HL-60 (cell line): ENCODE measurements at regions not wholly inside any gene's neighbourhood (a gene's known extent, or its start where the extent isn't known, plus 50 kb on each side); places are given as distances from the start of the nearest gene placed in this dataset.

Experiments used
- DNase-seq, 2 experiments: peaks; one replicate each; pipeline ENCODE4 v3.0.0-alpha.2; 2010 to 2020; ENCODE audit warnings: low read depth in 1 of 2, low spot score in 1 of 2
- H3K27ac ChIP-seq: fragments of 250-450 bp; sonication (Bioruptor Pico); replicated peaks from 2 replicates; pipeline ENCODE4 v1.5.1; 2020; ENCODE audit warnings: mild to moderate bottlenecking, moderate library complexity
- H3K27me3 ChIP-seq: fragments of 250-450 bp; sonication (Bioruptor Pico); 2 replicates; pipeline ENCODE4 v1.5.1; 2021; ENCODE audit warnings: mild to moderate bottlenecking, moderate library complexity; ENCODE audit not compliant: insufficient read depth, poor library complexity, severe bottlenecking
- H3K4me3 ChIP-seq: replicated peaks from 2 replicates; pipeline ENCODE4 v1.5.1; 2011; ENCODE audit warnings: mild to moderate bottlenecking, control low read depth, low read length; ENCODE audit not compliant: insufficient read depth
- CTCF ChIP-seq: IDR thresholded peaks from one replicate; pipeline ENCODE4 v1.5.1; 2011; ENCODE audit warnings: low read length, control low read depth, inconsistent platforms; ENCODE audit not compliant: insufficient read depth
- GABPA ChIP-seq: IDR thresholded peaks from 2 replicates; pipeline ENCODE4 v1.6.1; 2012; ENCODE audit warnings: low read depth
- POLR2AphosphoS5 ChIP-seq: IDR thresholded peaks from 2 replicates; pipeline ENCODE4 v1.6.1; 2012; ENCODE audit warnings: low read depth
- REST ChIP-seq: IDR thresholded peaks from 2 replicates; pipeline ENCODE4 v1.6.1; 2012; ENCODE audit warnings: low read depth; ENCODE audit not compliant: insufficient replicate concordance
- SPI1 ChIP-seq: IDR thresholded peaks from 2 replicates; pipeline ENCODE4 v1.6.1; 2012; ENCODE audit warnings: low read depth, mild to moderate bottlenecking, borderline replicate concordance

GRCh38 chr1:118442214-118442613, 257.2 kb upstream of the SPAG17 start:
- TF ChIP-seq SPI1, result no peak
- TF ChIP-seq REST, result no peak
- no peak for TF ChIP-seq CTCF
- no peak for TF ChIP-seq POLR2AphosphoS5
- no peak for TF ChIP-seq GABPA
- no peak for DNase-seq
- Histone ChIP-seq H3K27me3 (no peaks in the 10 kb centered on the region), H3K27ac (no peak overlapping the region), H3K4me3 (no peak overlapping the region)

GRCh38 chr1:118437664-118438063, 252.6 kb upstream of the SPAG17 start:
- no peaks in the 10 kb centered on the region for H3K27me3 ChIP-seq
- TF ChIP-seq POLR2AphosphoS5 (no peak), CTCF (no peak), SPI1 (no peak), REST (no peak), GABPA (no peak)
- DNase-seq, result no peak
- H3K27ac ChIP-seq, result no peak overlapping the region
- H3K4me3 ChIP-seq, result no peak overlapping the region

- no peak for TF ChIP-seq REST
- TF ChIP-seq CTCF, result no peak
- TF ChIP-seq POLR2AphosphoS5, result no peak
- TF ChIP-seq GABPA, result no peak
- peak; percentile 73 for TF ChIP-seq SPI1
- Histone ChIP-seq H3K27me3 (no peaks in the 10 kb centered on the region), H3K4me3 (no peak overlapping the region), H3K27ac (no peak overlapping the region)
- DNase-seq, result peak in 1 of 2 experiments; percentile 6
Observed at GRCh38 chr1:118429856-118430255, 244.8 kb upstream of the SPAG17 start.
